ENCODE measurements at regions not wholly inside any gene's neighbourhood (a gene's known extent, or its start where the extent isn't known, plus 50 kb on each side); places are given as distances from the start of the nearest gene placed in this dataset.
"Not testable (repeated sequence)": the region's sequence is repeated elsewhere in the genome, so short reads cannot be mapped to it uniquely, and the experiment has no call there.

DNA sequence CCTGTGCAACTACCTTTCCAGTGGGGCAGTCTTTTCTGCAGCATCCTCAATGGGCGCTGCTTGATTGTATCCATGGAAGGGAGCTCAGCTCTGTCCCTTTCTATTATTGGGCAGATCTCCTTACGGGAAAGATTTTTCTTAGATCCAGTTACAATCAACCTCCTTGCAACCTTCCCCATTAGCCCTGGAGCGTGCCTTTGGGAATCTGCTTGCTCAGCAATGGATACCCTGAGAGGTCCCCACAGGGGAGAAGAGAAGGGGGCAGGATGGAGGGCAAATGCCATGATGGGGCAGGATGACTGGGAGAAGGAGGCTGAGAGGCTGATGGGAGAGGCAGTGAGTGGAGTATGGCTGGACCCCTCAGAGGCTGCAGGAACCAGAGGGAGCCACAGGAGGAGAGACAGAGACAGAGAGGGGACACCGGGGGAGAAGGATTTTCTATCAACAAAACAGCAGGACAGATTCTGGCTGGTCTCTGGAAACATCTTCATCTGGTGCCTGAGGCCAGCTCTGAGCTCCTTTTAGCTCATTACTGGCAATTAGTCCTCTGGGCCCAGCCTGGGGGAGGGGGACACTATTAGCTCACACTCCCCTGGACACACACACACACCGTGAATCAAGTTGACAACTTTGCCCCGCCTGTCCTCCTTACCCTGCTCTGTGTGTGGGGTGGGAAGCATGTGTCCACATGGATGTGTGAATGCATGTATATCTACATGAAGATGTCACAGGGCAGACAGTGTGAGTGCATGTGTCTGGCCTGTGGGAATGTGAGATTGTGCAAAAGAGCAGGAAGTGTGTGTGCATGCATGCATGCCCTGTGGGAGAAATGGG lies 80.8 kb upstream of the PAX2 start:
- no peak overlapping the region for H3K27ac Mint-ChIP-seq
- no peak for DNase-seq
- H3K36me3 Mint-ChIP-seq, result no peaks in the 10 kb centered on the region
- no peaks in the 10 kb centered on the region for H3K4me1 Mint-ChIP-seq
- CTCF ChIA-PET, result no interaction called here
- no peak overlapping the region for H3K4me3 Mint-ChIP-seq
- H3K9me3 Mint-ChIP-seq, result no peaks in the 10 kb centered on the region
- H3K27me3 Mint-ChIP-seq, result peaks cover 79% of the 10 kb centered on the region

DNA sequence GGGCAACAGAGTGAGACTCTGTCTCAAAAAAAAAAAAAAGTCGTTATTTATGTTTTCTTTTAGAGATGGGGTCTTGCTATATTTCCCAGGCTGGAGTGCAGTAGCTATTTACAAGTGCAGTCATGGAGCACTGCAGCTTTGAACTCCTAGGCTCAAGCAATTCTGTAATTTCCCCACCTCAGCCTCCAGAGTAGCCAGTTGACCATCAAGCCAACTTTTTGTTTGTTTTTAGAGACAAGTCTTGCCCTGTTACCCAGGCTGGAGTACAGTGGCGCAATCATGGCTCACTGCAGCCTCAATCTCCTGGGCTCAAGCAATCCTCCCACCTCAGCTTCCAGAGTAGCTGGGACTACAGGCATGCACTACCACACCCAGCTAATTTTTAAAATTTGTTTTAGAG lies 78.7 kb upstream of the PAX2 start:
- H3K4me3 Mint-ChIP-seq, H3K27ac Mint-ChIP-seq, H3K36me3 Mint-ChIP-seq, DNase-seq, H3K9me3 Mint-ChIP-seq, H3K4me1 Mint-ChIP-seq, CTCF ChIA-PET: not testable (repeated sequence)
- peaks cover 77% of the 10 kb centered on the region for H3K27me3 Mint-ChIP-seq

DNA sequence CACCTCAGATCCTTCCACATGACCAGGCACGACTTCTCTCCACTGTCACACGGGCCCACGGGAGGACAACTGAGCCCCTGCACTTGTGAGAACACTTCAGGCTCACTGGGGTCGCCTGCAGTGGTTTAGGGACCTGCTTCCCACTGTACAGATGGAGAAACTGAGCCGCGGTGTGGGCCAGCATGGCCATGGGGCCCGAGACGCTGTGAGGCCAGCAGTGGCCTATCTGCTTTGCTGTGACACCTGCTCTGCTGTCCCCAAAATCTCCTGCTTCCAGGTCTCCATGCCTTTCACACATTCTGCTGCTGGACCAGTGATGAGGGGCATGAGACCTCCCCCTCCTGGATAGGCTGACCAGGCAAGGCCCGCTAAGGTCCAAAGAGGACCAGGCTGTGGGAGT lies 75.8 kb upstream of the PAX2 start:
- Mint-ChIP-seq H3K9me3 (no peaks in the 10 kb centered on the region), H3K27me3 (peaks cover 80% of the 10 kb centered on the region), H3K4me3 (no peak overlapping the region), H3K27ac (no peak overlapping the region), H3K4me1 (peaks cover 7% of the 10 kb centered on the region), H3K36me3 (no peaks in the 10 kb centered on the region)
- DNase-seq, result no peak
- CTCF ChIA-PET, result interaction anchor here (0.7 to 2.1 kb wide), 3 partner anchors 74 to 203 kb away, joined by 3 to 14 read pairs (median 3); no protein-coding TSS in a partner anchor

DNA sequence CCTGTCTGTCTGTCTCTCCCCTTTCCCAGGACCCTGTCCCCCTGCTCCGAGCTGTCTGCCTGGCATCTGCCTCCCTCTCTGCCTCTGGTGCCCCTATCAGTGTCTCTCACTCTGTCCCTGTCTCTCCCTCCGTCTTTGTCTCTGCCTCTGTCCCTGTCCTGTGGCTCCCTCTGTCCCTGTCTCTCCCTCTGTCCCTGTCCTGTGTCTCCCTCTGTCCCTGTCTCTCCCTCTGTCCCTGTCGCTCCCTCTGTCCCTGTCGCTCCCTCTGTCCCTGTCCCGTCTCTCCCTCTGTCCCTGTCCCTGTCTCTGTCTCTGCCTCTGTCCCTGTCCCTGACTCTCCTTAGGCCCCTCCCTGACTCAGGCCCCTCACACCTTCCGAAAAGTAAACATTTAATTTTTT lies 75.0 kb upstream of the PAX2 start:
- H3K4me3 Mint-ChIP-seq, result no peak overlapping the region
- CTCF ChIA-PET, result interaction anchor here (1.1 to 2.1 kb wide), 2 partner anchors 73 to 202 kb away, joined by 3 to 14 read pairs; no protein-coding TSS in a partner anchor
- H3K27me3 Mint-ChIP-seq, result peaks cover 75% of the 10 kb centered on the region
- H3K9me3 Mint-ChIP-seq, result no peaks in the 10 kb centered on the region
- no peaks in the 10 kb centered on the region for H3K36me3 Mint-ChIP-seq
- no peak overlapping the region for H3K27ac Mint-ChIP-seq
- no peak for DNase-seq
- peaks cover 7% of the 10 kb centered on the region for H3K4me1 Mint-ChIP-seq

DNA sequence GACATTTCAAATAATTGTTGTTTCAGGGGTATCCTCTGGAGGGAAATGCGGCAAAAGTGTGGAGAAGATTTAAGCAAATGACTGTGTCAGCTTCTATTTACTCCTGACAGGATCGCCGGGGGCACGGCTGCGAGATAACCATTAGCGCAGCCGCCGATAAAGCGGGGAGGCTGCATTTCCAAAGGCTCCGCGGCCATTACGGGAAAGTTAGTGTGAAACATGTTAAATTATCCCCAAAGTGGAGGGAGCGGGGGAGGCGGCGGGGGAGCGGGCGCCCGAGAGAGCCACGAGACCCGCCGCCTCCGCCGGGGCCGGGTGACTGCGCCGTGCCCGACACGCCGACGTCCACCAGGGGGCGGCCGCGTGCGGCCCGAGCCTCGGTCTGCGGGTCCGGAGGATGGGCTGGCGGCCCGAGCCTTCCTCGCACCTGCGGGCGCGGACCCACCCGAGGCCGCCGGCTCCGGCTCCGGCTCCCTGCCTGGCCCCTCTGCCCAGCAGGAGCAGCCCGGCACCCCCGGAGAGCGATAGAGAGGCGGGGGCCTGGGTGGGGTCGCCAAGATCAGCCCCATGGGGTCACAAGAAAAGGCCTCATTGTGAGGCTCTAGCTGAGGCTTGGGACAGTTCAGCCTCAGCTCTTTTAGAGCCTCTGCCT lies 74.4 kb upstream of the PAX2 start:
- CTCF ChIA-PET, result interaction anchor here (1.1 to 2.1 kb wide), 3 partner anchors 73 to 201 kb away, joined by 3 to 14 read pairs (median 4); no protein-coding TSS in a partner anchor
- Mint-ChIP-seq H3K9me3 (no peaks in the 10 kb centered on the region), H3K27me3 (peaks cover 73% of the 10 kb centered on the region), H3K4me1 (peaks cover 7% of the 10 kb centered on the region), H3K36me3 (no peaks in the 10 kb centered on the region), H3K4me3 (no peak overlapping the region), H3K27ac (no peak overlapping the region)
- peak; percentile 71 for DNase-seq

DNA sequence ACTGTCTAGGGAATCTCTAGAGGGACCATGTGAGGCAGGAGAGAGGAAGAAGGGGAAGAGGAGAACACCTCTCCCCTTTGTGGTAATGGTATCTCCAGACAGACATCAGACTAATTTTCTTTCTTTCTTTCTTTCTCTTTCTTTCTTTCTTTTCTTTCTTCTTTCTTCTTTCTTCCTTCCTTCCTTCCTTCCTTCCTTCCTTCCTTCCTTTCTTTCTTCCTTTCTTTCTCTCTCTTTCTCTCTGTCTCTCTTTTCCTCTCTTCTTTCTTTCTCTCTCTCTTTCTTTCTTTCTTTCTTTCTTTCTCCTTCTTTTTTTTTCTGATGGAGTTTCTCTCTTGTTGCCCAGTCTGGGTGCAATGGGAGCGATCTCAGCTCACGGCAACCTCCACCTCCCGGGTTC lies 73.2 kb upstream of the PAX2 start:
- Mint-ChIP-seq H3K27ac (no peak overlapping the region), H3K4me3 (no peak overlapping the region), H3K4me1 (peaks cover 7% of the 10 kb centered on the region), H3K27me3 (peaks cover 82% of the 10 kb centered on the region), H3K9me3 (no peaks in the 10 kb centered on the region), H3K36me3 (no peaks in the 10 kb centered on the region)
- DNase-seq, result no peak
- CTCF ChIA-PET, result interaction anchor here (0.8 to 1.2 kb wide), 2 partner anchors 71 to 102 kb away, joined by 4 read pairs; no protein-coding TSS in a partner anchor

DNA sequence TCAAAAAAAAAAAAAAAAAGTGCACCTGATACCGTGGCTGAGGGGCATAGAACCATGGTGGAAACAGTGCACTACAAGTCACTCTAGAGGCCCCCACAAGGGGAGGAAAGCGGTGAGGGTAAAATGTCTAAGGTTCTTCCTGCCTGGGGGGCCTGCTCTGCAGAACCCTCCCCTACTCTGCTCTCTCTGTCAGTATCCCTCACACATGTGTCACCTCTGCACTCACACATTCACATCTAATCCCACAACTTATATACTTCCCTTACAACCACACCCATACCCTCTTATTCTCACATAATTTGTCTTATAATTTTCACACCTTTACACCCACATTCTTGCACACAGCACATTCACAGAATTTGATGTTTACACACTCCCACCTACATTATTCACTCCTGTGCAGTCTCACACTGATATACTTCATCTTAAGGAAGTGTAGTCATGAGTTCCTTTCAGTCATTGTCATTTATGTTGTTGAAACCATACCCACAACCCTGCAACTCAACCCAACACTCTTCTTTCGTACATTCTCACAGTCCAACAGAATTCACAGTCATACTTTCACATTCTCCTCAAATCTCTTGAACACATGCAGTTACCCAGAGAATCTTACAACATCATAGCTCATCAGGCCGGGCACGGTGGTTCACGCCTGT lies 68.0 kb upstream of the PAX2 start:
- DNase-seq, result no peak
- H3K27ac Mint-ChIP-seq, result no peak overlapping the region
- H3K4me3 Mint-ChIP-seq, result no peak overlapping the region
- H3K4me1 Mint-ChIP-seq, result no peaks in the 10 kb centered on the region
- no peaks in the 10 kb centered on the region for H3K36me3 Mint-ChIP-seq
- CTCF ChIA-PET, result no interaction called here
- no peaks in the 10 kb centered on the region for H3K9me3 Mint-ChIP-seq
- peaks cover 72% of the 10 kb centered on the region for H3K27me3 Mint-ChIP-seq

DNA sequence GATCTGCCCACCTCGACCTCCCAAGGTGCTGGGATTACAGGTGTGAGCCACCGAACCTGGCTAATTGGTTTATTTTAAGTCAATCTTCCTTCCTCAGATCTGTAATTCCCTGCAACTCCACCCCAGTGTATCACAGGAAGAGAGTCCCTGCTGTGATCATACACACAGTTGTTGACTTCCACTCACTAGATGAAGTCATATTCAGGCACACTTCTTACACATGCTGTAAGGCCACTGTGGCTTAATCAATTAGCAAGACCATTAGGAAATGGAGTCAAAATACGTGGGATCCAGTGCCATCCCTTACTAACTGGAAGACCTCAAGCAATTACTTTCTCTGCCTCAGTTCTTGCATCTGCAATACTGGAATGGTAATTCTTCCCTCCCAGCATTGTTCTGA lies 66.1 kb upstream of the PAX2 start:
- H3K4me3 Mint-ChIP-seq, result no peak overlapping the region
- peaks cover 72% of the 10 kb centered on the region for H3K27me3 Mint-ChIP-seq
- no peaks in the 10 kb centered on the region for H3K9me3 Mint-ChIP-seq
- CTCF ChIA-PET, result interaction anchor here (1.2 kb wide), 1 partner anchor 117 kb away, joined by 3 read pairs; no protein-coding TSS in a partner anchor
- no peak for DNase-seq
- H3K4me1 Mint-ChIP-seq, result no peaks in the 10 kb centered on the region
- no peak overlapping the region for H3K27ac Mint-ChIP-seq
- H3K36me3 Mint-ChIP-seq, result no peaks in the 10 kb centered on the region

DNA sequence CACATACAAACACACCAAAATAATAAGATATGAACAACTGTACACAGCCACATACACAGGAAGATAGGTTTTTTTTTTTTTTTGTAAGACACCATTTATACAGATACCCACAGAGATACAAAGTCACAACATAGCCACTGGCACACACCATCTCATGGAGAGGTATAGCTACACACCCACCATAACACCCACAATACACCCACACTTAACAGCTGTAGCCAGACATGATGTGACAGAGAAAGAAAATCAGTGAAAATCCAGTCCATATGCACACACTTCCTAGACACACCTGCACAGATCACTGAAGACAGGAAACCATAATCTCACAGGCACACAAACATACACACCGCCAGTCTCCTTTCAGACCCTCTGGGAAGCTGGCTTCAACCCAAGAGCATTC lies 62.4 kb upstream of the PAX2 start:
- no peaks in the 10 kb centered on the region for H3K36me3 Mint-ChIP-seq
- CTCF ChIA-PET, result no interaction called here
- DNase-seq, result no peak
- no peak overlapping the region for H3K4me3 Mint-ChIP-seq
- no peak overlapping the region for H3K27ac Mint-ChIP-seq
- peaks cover 91% of the 10 kb centered on the region for H3K27me3 Mint-ChIP-seq
- H3K4me1 Mint-ChIP-seq, result no peaks in the 10 kb centered on the region
- no peaks in the 10 kb centered on the region for H3K9me3 Mint-ChIP-seq

DNA sequence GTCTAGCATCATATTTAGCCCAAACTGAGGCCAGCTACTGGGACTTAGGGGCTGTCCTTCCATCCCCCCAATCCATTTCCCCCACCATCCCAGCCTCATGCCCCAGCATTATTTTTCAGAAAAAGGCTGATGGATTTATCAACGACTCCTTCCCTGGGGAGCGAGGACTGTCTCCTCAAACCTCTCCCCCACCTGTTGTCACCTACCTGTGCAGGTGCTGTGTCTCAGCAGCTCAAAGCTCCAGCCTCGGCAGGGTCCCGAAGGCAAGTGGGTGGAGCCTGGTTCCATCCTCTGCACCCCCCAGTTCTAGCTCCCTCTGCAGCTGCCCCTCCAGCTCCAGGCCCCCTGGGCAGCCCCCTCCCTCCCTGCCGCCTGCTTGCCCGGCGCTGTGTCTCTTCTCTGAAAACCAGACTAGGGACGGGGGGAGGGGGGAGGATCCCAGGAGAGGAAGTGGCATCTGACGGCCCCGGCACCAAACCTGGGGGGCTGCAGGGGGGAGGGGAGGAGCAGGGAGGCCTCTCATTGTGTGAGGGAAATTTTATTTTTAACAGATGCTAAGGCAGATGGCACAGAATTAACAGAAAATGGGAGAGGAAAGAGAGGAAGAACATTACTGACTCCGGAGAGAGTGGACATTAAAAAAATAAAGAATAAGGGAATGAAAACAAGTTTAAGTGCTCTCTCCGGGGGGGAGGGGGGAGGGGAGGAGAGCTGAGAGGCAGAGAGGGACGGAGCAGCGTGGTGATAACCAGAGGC lies 61.7 kb upstream of the PAX2 start:
- Mint-ChIP-seq H3K36me3 (no peaks in the 10 kb centered on the region), H3K27me3 (peaks cover 94% of the 10 kb centered on the region), H3K4me1 (no peaks in the 10 kb centered on the region), H3K27ac (no peak overlapping the region), H3K4me3 (no peak overlapping the region), H3K9me3 (no peaks in the 10 kb centered on the region)
- CTCF ChIA-PET, result no interaction called here
- DNase-seq, result no peak

DNA sequence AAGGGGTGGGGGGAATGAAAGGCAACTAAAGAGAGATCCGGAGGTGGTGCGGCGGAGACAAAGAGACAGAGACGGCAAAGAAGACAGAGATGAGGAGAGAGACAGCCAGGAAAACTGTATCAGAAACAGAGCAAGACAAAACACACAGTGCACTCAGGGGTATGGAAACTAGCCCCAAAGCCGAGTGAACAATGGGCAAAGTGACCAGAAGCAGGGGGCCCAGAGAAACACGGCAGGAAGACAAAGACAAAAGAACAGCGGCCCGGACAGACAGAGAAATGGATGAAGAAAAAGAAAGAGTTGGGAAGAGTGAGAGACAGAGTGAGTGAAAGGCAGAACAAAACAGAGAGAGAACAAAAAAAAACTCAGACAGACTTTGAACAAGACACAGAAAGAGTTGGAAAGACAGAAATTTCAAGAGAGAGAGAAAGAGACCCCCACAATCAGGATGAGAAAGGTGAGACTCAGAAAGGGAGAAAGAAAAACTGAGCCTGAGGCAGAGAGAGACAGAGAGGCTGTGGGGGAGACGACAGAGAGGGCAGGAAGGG lies 60.6 kb upstream of the PAX2 start:
- peaks cover 97% of the 10 kb centered on the region for H3K27me3 Mint-ChIP-seq
- no peak overlapping the region for H3K4me3 Mint-ChIP-seq
- CTCF ChIA-PET, result no interaction called here
- H3K27ac Mint-ChIP-seq, result no peak overlapping the region
- no peaks in the 10 kb centered on the region for H3K36me3 Mint-ChIP-seq
- H3K4me1 Mint-ChIP-seq, result no peaks in the 10 kb centered on the region
- DNase-seq, result no peak
- H3K9me3 Mint-ChIP-seq, result no peaks in the 10 kb centered on the region

DNA sequence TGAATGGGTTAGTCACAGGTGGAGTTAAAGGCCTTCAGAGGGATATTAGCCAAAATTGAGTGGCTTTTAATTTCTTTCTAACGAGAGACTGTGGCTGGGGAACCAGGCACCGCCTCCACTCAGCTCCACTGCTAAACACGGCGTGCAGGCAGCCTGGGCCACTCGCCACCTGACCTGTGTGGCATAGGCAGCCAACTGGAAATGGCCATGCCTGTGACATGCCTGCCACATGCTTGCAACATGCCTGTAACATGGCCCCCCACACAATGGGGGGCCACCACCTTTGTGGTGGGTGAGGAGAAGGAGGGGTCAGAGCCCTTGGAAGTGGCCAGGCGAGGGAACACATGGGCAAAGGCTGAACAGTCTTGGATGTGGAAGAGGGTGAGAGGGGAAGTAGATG lies 60.1 kb upstream of the PAX2 start:
- no peak overlapping the region for H3K27ac Mint-ChIP-seq
- H3K9me3 Mint-ChIP-seq, result no peaks in the 10 kb centered on the region
- H3K27me3 Mint-ChIP-seq, result peaks cover 94% of the 10 kb centered on the region
- DNase-seq, result no peak
- CTCF ChIA-PET, result no interaction called here
- H3K36me3 Mint-ChIP-seq, result no peaks in the 10 kb centered on the region
- H3K4me3 Mint-ChIP-seq, result no peak overlapping the region
- no peaks in the 10 kb centered on the region for H3K4me1 Mint-ChIP-seq

DNA sequence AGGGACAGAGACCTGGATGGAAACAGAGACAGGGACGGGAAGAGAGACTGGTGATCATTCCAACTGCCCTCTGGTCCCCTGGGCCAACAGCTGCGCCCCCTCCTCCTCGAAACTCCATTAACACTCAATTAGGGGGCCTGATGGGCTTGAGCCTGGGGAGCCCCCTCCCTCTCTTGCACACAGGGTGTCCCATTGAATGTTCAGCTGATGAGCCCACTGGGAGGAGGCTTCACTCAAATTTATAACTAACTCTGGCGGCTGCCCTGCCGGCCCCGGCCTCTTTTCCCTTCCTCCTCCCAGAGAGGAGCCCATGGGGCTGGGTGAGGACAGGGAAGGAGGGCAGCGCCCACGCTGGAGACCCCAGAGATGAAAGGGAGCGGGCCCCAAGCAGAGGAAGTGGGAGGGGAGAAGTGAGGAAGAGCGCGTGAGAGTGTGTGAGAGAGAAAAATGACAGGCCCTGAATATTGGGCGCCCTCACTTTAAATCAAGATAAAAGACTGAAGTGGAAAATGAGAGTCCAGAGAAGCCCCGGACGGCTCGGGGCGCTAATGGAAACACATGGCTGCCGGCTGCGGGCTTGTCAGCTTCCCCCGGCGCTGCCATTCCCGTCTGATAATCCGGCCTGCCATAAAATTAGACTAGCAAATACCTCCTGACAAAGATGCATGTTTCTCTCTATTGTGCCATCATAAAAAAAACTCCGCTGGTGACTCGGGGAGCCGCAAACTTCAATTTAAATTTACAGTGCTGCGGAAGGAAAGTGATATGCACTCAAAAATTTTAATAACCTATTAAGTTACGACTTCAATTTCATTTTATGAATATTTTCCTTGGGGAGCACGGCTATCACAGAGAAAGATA lies 58.0 kb upstream of the PAX2 start:
- no peaks in the 10 kb centered on the region for H3K4me1 Mint-ChIP-seq
- H3K9me3 Mint-ChIP-seq, result no peaks in the 10 kb centered on the region
- CTCF ChIA-PET, result no interaction called here

More for the DNA sequence above, 58.0 kb upstream of the PAX2 start:
- Mint-ChIP-seq H3K4me3 (no peak overlapping the region), H3K27me3 (peaks cover 95% of the 10 kb centered on the region), H3K27ac (no peak overlapping the region), H3K36me3 (no peaks in the 10 kb centered on the region)
- no peak for DNase-seq

Data from activated naive CD4-positive, alpha-beta T cell treated with anti-CD3 and anti-CD28 coated beads, Interleukin-2, amount 10 ng/mL, durations not matched to agents 7 days and 5 days (primary cell).